A673 (cell line): ENCODE measurements at regions not wholly inside any gene's neighbourhood (a gene's known extent, or its start where the extent isn't known, plus 50 kb on each side); places are given as distances from the start of the nearest gene placed in this dataset.

ENCODE experiments used
- BruUV-seq: library from RNA; stranded (reverse); fragments of 400-500 nt; replicated peaks from 2 replicates; lab custom pipeline; 2021; lab: Mats Ljungman, UMichigan
- CTCF ChIA-PET: fragments of 300-600 bp; sonication (Branson Sonifier 250); formaldehyde crosslinking; loops from one replicate; lab custom pipeline; 2022; ENCODE audit warnings: antibody characterized with exemption; lab: Charles Lee
- POLR2A ChIA-PET: fragments of 300-600 bp; sonication (Branson Sonifier 250); formaldehyde crosslinking; loops from one replicate; lab custom pipeline; 2022; ENCODE audit warnings: antibody characterized with exemption; ENCODE audit not compliant: low non-redundant PET; lab: Charles Lee
- DNase-seq: peaks from one replicate; pipeline ENCODE4 v3.0.0-alpha.2; 2015; ENCODE audit warnings: low spot score
- H3K27ac ChIP-seq: fragments of 200-600 bp; sonication (generic); 2 replicates; pipeline ENCODE4 v1.5.1; 2016; ENCODE audit warnings: mixed run types, low read depth, mild to moderate bottlenecking, mixed read lengths, antibody characterized with exemption, low read length; ENCODE audit not compliant: poor library complexity, severe bottlenecking
- H3K27me3 ChIP-seq: fragments of 200-600 bp; sonication (generic); replicated peaks from 2 replicates; pipeline ENCODE4 v1.6.1; 2017; ENCODE audit warnings: mixed run types, low read depth, mild to moderate bottlenecking, mixed read lengths, antibody characterized with exemption, low read length; ENCODE audit not compliant: insufficient read depth, poor library complexity
- H3K36me3 ChIP-seq: fragments of 200-600 bp; sonication (generic); 2 replicates; pipeline ENCODE4 v1.6.1; 2016; ENCODE audit warnings: mixed run types, mild to moderate bottlenecking, mixed read lengths, antibody characterized with exemption, low read length; ENCODE audit not compliant: insufficient read depth, poor library complexity, severe bottlenecking
- H3K4me1 ChIP-seq: fragments of 200-600 bp; sonication (generic); 2 replicates; pipeline ENCODE4 v1.6.1; 2017; ENCODE audit warnings: mixed run types, mild to moderate bottlenecking, mixed read lengths, antibody characterized with exemption, low read length; ENCODE audit not compliant: insufficient read depth, poor library complexity, severe bottlenecking
- H3K4me3 ChIP-seq: fragments of 200-600 bp; sonication (generic); 2 replicates; pipeline ENCODE4 v1.5.1; 2016; ENCODE audit warnings: low read depth, mixed run types, mild to moderate bottlenecking, mixed read lengths, low read length; ENCODE audit not compliant: poor library complexity, severe bottlenecking
- H3K9me3 ChIP-seq: fragments of 200-600 bp; sonication (generic); 2 replicates; pipeline ENCODE4 v1.6.1; 2016; ENCODE audit warnings: mixed run types, low read depth, mild to moderate bottlenecking, mixed read lengths, antibody characterized with exemption, low read length; ENCODE audit not compliant: poor library complexity, severe bottlenecking
- CTCF ChIP-seq: fragments of 300-800, 200-600 bp; sonication (generic); conservative IDR thresholded peaks from 2 replicates; pipeline ENCODE4 v1.5.1; 2017; ENCODE audit warnings: low read depth, mild to moderate bottlenecking, antibody characterized with exemption, low read length, moderate library complexity, mixed read lengths
- EZH2 ChIP-seq: fragments of 200-600 bp; sonication (generic); IDR thresholded peaks from 2 replicates; pipeline ENCODE4 v1.6.1; 2017; ENCODE audit warnings: borderline replicate concordance, low read depth, mild to moderate bottlenecking, mixed read lengths, antibody characterized with exemption, low read length; ENCODE audit not compliant: poor library complexity, severe bottlenecking
- intact Hi-C: fragments of 100-400 bp; cut with micrococcal nuclease; formaldehyde crosslinking; loops from one replicate; pipeline ENCODE4 v1.10.0; 2022; ENCODE audit not compliant: unreplicated experiment

DNA sequence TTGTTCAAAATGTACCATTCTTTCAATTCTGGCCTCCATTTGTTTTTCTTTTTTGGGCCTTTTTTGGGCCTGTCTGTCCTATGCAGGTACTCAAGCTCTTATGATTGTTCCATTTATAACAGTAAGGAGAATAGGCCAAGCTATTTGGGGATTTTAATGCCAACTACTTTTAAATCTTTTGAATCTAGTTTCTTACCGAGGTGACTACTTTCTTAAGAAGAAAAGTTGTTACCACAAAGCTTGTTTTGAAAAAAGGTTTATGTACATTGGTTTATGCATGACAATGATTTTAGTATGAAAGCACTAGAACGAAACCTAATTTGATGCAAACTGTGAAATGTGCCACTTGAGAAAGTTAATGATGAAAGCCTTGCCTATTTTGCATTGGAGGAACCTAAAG, 98.3 kb upstream of the MTHFD1L start:
- no peak for TF ChIP-seq EZH2
- TF ChIP-seq CTCF, result no peak
- peaks cover 25% of the 10 kb centered on the region for H3K4me1 ChIP-seq
- no peak for DNase-seq
- no peak overlapping the region for H3K4me3 ChIP-seq
- ChIA-PET POLR2A (interaction anchor here (0.5 to 0.6 kb wide), 2 partner anchors 12 to 459 kb away, joined by 3 to 7 read pairs; no protein-coding TSS in a partner anchor), CTCF (interaction anchor here (0.8 to 0.9 kb wide), 2 partner anchors 48 to 349 kb away, joined by 3 to 6 read pairs; no protein-coding TSS in a partner anchor)
- H3K9me3 ChIP-seq, result no peaks in the 10 kb centered on the region
- intact Hi-C loops, result no loop called here
- no peak overlapping the region for H3K27ac ChIP-seq
- BruUV-seq, result no TSS peak
- H3K36me3 ChIP-seq, result no peaks in the 10 kb centered on the region
- H3K27me3 ChIP-seq, result no peaks in the 10 kb centered on the region

- no TSS peak for BruUV-seq
- H3K27ac ChIP-seq, result no peak overlapping the region
- H3K9me3 ChIP-seq, result no peaks in the 10 kb centered on the region
- no peaks in the 10 kb centered on the region for H3K27me3 ChIP-seq
- no peaks in the 10 kb centered on the region for H3K36me3 ChIP-seq
- intact Hi-C loops, result no loop called here
- ChIA-PET POLR2A (no interaction called here), CTCF (interaction anchor here (0.6 kb wide), 1 partner anchor 686 kb away, joined by 5 read pairs; no protein-coding TSS in a partner anchor)
- no peak for DNase-seq
- H3K4me3 ChIP-seq, result no peak overlapping the region
- no peak for TF ChIP-seq EZH2
- peaks cover 25% of the 10 kb centered on the region for H3K4me1 ChIP-seq
Observed at GRCh38 chr6:150767571-150768018, 97.9 kb upstream of the MTHFD1L start.

GRCh38 chr6:150770637-150771036, 94.9 kb upstream of the MTHFD1L start:
- no peaks in the 10 kb centered on the region for H3K36me3 ChIP-seq
- no peak overlapping the region for H3K27ac ChIP-seq
- ChIA-PET POLR2A (no interaction called here), CTCF (no interaction called here)
- H3K9me3 ChIP-seq, result peaks cover 10% of the 10 kb centered on the region
- intact Hi-C loops, result no loop called here
- TF ChIP-seq CTCF (no peak), EZH2 (no peak)
- no peak overlapping the region for H3K4me3 ChIP-seq
- no peaks in the 10 kb centered on the region for H3K27me3 ChIP-seq
- H3K4me1 ChIP-seq, result peaks cover 29% of the 10 kb centered on the region
- no TSS peak for BruUV-seq
- no peak for DNase-seq

DNA sequence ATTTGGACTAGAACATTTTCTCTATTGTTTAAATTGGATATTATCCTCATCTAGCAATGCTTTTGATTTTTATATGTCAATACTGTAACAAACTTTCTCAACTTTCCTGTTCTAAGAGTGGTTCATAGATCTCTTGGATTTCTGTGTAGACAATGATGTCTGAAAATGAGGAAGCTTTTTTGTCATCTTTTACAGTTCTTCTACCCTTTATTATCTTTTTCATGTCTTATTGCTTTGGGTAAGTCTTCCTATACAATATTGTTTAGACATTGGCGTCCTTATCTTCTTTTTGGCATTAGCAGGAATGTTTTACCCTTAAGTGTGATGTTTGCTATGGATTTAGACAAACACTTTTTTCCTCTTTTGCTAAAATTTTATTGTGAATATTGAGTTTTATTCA, 91.5 kb upstream of the MTHFD1L start:
- Histone ChIP-seq H3K4me3 (no peak overlapping the region), H3K36me3 (no peaks in the 10 kb centered on the region), H3K9me3 (peaks cover 10% of the 10 kb centered on the region), H3K4me1 (peaks cover 9% of the 10 kb centered on the region), H3K27me3 (no peaks in the 10 kb centered on the region), H3K27ac (no peak overlapping the region)
- ChIA-PET POLR2A (no interaction called here), CTCF (no interaction called here)
- no peak for DNase-seq
- TF ChIP-seq EZH2, result no peak
- no TSS peak for BruUV-seq
- intact Hi-C loops, result no loop called here
